ENCODE measurements at regions not wholly inside any gene's neighbourhood (a gene's known extent, or its start where the extent isn't known, plus 50 kb on each side); places are given as distances from the start of the nearest gene placed in this dataset.

- Histone ChIP-seq H3K36me3 (ENCODE audit: insufficient read depth, low read length, poor library complexity, severe bottlenecking) (no peaks in the 10 kb centered on the region), H3K4me1 (ENCODE audit: insufficient read depth, low read length, poor library complexity, severe bottlenecking) (no peaks in the 10 kb centered on the region), H3K27ac (ENCODE audit: low read depth, low read length, poor library complexity, severe bottlenecking) (no peak overlapping the region), H3K27me3 (replicated peaks; ENCODE audit: insufficient read depth, low read depth, low read length, poor library complexity) (peaks cover 6% of the 10 kb centered on the region), H3K4me3 (ENCODE audit: low read depth, low read length, poor library complexity, severe bottlenecking) (no peak overlapping the region), H3K9me3 (ENCODE audit: low read depth, low read length, poor library complexity, severe bottlenecking) (no peaks in the 10 kb centered on the region)
- no peak for TF ChIP-seq EZH2 (IDR thresholded peaks at IDR 0.05; ENCODE audit: borderline replicate concordance, low read depth, low read length, poor library complexity, severe bottlenecking)
- TF ChIP-seq CTCF (conservative IDR thresholded peaks at IDR 0.05; ENCODE audit: low read depth, low read length): no peak
- intact Hi-C loops (cut with micrococcal nuclease; ENCODE audit: unreplicated experiment): no loop called here
- DNase-seq (ENCODE audit: low spot score): no peak
- BruUV-seq (replicated peaks): no TSS peak
- ChIA-PET CTCF (no interaction called here), POLR2A (ENCODE audit: low non-redundant PET) (no interaction called here)
Observed at GRCh38 chr21:27024301-27024700, 57.4 kb upstream of the ADAMTS5 start.

- BruUV-seq (replicated peaks): no TSS peak
- no peak overlapping the region for H3K4me3 ChIP-seq (ENCODE audit: low read depth, low read length, poor library complexity, severe bottlenecking)
- intact Hi-C loops (cut with micrococcal nuclease; ENCODE audit: unreplicated experiment): no loop called here
Observed at GRCh38 chr21:27023186-27023585, 56.3 kb upstream of the ADAMTS5 start.

GRCh38 chr21:27021801-27022200 lies 54.9 kb upstream of the ADAMTS5 start:
- BruUV-seq (replicated peaks): no TSS peak
- intact Hi-C loops (cut with micrococcal nuclease; ENCODE audit: unreplicated experiment): no loop called here
- POLR2A ChIA-PET (ENCODE audit: low non-redundant PET): no interaction called here
- CTCF ChIA-PET: no interaction called here
- DNase-seq (ENCODE audit: low spot score): no peak
- Histone ChIP-seq H3K9me3 (ENCODE audit: low read depth, low read length, poor library complexity, severe bottlenecking) (no peaks in the 10 kb centered on the region), H3K36me3 (ENCODE audit: insufficient read depth, low read length, poor library complexity, severe bottlenecking) (no peaks in the 10 kb centered on the region), H3K4me1 (ENCODE audit: insufficient read depth, low read length, poor library complexity, severe bottlenecking) (no peaks in the 10 kb centered on the region), H3K27me3 (replicated peaks; ENCODE audit: insufficient read depth, low read depth, low read length, poor library complexity) (no peaks in the 10 kb centered on the region), H3K4me3 (ENCODE audit: low read depth, low read length, poor library complexity, severe bottlenecking) (no peak overlapping the region), H3K27ac (ENCODE audit: low read depth, low read length, poor library complexity, severe bottlenecking) (no peak overlapping the region)
- no peak for TF ChIP-seq CTCF (conservative IDR thresholded peaks at IDR 0.05; ENCODE audit: low read depth, low read length)
- no peak for TF ChIP-seq EZH2 (IDR thresholded peaks at IDR 0.05; ENCODE audit: borderline replicate concordance, low read depth, low read length, poor library complexity, severe bottlenecking)

More at GRCh38 chr21:27023186-27023585, 56.3 kb upstream of the ADAMTS5 start:
- ChIA-PET CTCF (no interaction called here), POLR2A (ENCODE audit: low non-redundant PET) (no interaction called here)
- Histone ChIP-seq H3K9me3 (ENCODE audit: low read depth, low read length, poor library complexity, severe bottlenecking) (no peaks in the 10 kb centered on the region), H3K36me3 (ENCODE audit: insufficient read depth, low read length, poor library complexity, severe bottlenecking) (no peaks in the 10 kb centered on the region), H3K27ac (ENCODE audit: low read depth, low read length, poor library complexity, severe bottlenecking) (no peak overlapping the region), H3K4me1 (ENCODE audit: insufficient read depth, low read length, poor library complexity, severe bottlenecking) (no peaks in the 10 kb centered on the region), H3K27me3 (replicated peaks; ENCODE audit: insufficient read depth, low read depth, low read length, poor library complexity) (peaks cover 6% of the 10 kb centered on the region)
- DNase-seq (ENCODE audit: low spot score): no peak
- TF ChIP-seq CTCF (conservative IDR thresholded peaks at IDR 0.05; ENCODE audit: low read depth, low read length) (no peak), EZH2 (IDR thresholded peaks at IDR 0.05; ENCODE audit: borderline replicate concordance, low read depth, low read length, poor library complexity, severe bottlenecking) (no peak)

Data from A673 (cell line).